ENCODE measurements at regions not wholly inside any gene's neighbourhood (a gene's known extent, or its start where the extent isn't known, plus 50 kb on each side); places are given as distances from the start of the nearest gene placed in this dataset.

- no peak overlapping the region for H3K4me3 ChIP-seq (ENCODE audit: low read length)
- TF ChIP-seq CTCF (conservative IDR thresholded peaks at IDR 0.05; ENCODE audit: low read depth, low read length) = no peak
- DNase-seq (ENCODE audit: low read depth) = no peak
Measured at GRCh38 chr7:112566442-112567324, 85.9 kb downstream of the LSMEM1 start.

- TF ChIP-seq CTCF (conservative IDR thresholded peaks at IDR 0.05; ENCODE audit: low read depth, low read length) = no peak
- H3K4me3 ChIP-seq (ENCODE audit: low read length) = no peak overlapping the region
- DNase-seq (ENCODE audit: low read depth) = no peak
Measured at GRCh38 chr7:112567388-112567787, 86.6 kb downstream of the LSMEM1 start.

- no peak for TF ChIP-seq CTCF (conservative IDR thresholded peaks at IDR 0.05; ENCODE audit: low read depth, low read length)
- no peak for DNase-seq (ENCODE audit: low read depth)
- no peak overlapping the region for H3K4me3 ChIP-seq (ENCODE audit: low read length)
Measured at GRCh38 chr7:112571852-112572607, 91.2 kb downstream of the LSMEM1 start.

GRCh38 chr7:112572669-112573301 lies 92.0 kb downstream of the LSMEM1 start:
- no peak for TF ChIP-seq CTCF (conservative IDR thresholded peaks at IDR 0.05; ENCODE audit: low read depth, low read length)
- H3K4me3 ChIP-seq (ENCODE audit: low read length) = no peak overlapping the region
- DNase-seq (ENCODE audit: low read depth) = no peak

- no peak for DNase-seq (ENCODE audit: low read depth)
- no peak overlapping the region for H3K4me3 ChIP-seq (ENCODE audit: low read length)
- TF ChIP-seq CTCF (conservative IDR thresholded peaks at IDR 0.05; ENCODE audit: low read depth, low read length) = no peak
Measured at GRCh38 chr7:112573302-112574039, 92.7 kb downstream of the LSMEM1 start.

- no peak overlapping the region for H3K4me3 ChIP-seq (ENCODE audit: low read length)
- DNase-seq (ENCODE audit: low read depth) = no peak
- TF ChIP-seq CTCF (conservative IDR thresholded peaks at IDR 0.05; ENCODE audit: low read depth, low read length) = no peak
Measured at GRCh38 chr7:112575864-112576263, 95.1 kb downstream of the LSMEM1 start.
